H1 (cell line): ENCODE measurements at regions not wholly inside any gene's neighbourhood (a gene's known extent, or its start where the extent isn't known, plus 50 kb on each side); places are given as distances from the start of the nearest gene placed in this dataset.

ENCODE experiments used
- CTCF ChIA-PET: fragments of 300-600 bp; sonication (Branson Sonifier 250); formaldehyde crosslinking; loops from one replicate; lab custom pipeline; 2021; ENCODE audit not compliant: partially characterized antibody; lab: Charles Lee
- POLR2A ChIA-PET: fragments of 300-600 bp; sonication (Branson Sonifier 250); formaldehyde crosslinking; loops from one replicate; lab custom pipeline; 2021; ENCODE audit warnings: inconsistent platforms; ENCODE audit not compliant: partially characterized antibody; lab: Charles Lee
- DNase-seq, 2 experiments: peaks; one replicate each; pipeline versions ENCODE4 v3.0.0 to v3.0.0-alpha.2; 2010 to 2022; ENCODE audit warnings: low spot score in 2 of 2, low read depth in 1 of 2, mixed read lengths in 1 of 2
- FAIRE-seq: peaks from 2 replicates; lab custom pipeline; 2011; peaks lifted over from hg19 to GRCh38; lab: Jason Lieb, UNC
- H2AFZ ChIP-seq: 2 replicates; pipeline ENCODE4 v1.8.1; 2012; ENCODE audit warnings: low read length, inconsistent platforms
- H2AK5ac ChIP-seq: 2 replicates; pipeline ENCODE4 v1.6.1; 2013; ENCODE audit warnings: low read depth, low read length
- H2BK120ac ChIP-seq: replicated peaks from 2 replicates; pipeline ENCODE3; 2013; ENCODE audit warnings: low read depth, low read length, inconsistent platforms
- H2BK12ac ChIP-seq: 2 replicates; pipeline ENCODE4 v1.6.1; 2013; ENCODE audit warnings: low read depth, low read length
- H2BK15ac ChIP-seq: 2 replicates; pipeline ENCODE4 v1.6.1; 2013; ENCODE audit warnings: low read length
- H2BK20ac ChIP-seq: 2 replicates; pipeline ENCODE4 v1.6.1; 2013; ENCODE audit warnings: low read length
- H2BK5ac ChIP-seq: 2 replicates; pipeline ENCODE4 v1.6.1; 2013; ENCODE audit warnings: low read depth, low read length
- H3K14ac ChIP-seq: 2 replicates; pipeline ENCODE4 v1.6.1; 2013; ENCODE audit warnings: inconsistent platforms; ENCODE audit not compliant: insufficient read length
- H3K18ac ChIP-seq: 2 replicates; pipeline ENCODE4 v1.6.1; 2013; ENCODE audit warnings: low read length; ENCODE audit errors: extremely low read depth
- H3K23ac ChIP-seq: 2 replicates; pipeline ENCODE4 v1.6.1; 2013; ENCODE audit warnings: inconsistent platforms; ENCODE audit not compliant: insufficient read length
- H3K23me2 ChIP-seq: 2 replicates; pipeline ENCODE4 v1.6.1; 2013; ENCODE audit warnings: low read depth, low read length
- H3K27ac ChIP-seq: 2 replicates; pipeline ENCODE4 v1.6.1; 2011; ENCODE audit warnings: low read depth, low read length, inconsistent platforms
- H3K27me3 ChIP-seq, 4 experiments: replicated peaks in 1 of 4; 1 replicate in 1 of 4; 2 replicates in 3 of 4; pipeline versions ENCODE4 v1.6.1 to v1.8.1; 2011 to 2013; ENCODE audit warnings: low read length in 3 of 4, mild to moderate bottlenecking in 3 of 4, inconsistent platforms in 2 of 4, mixed read lengths in 2 of 4, moderate library complexity in 1 of 4; ENCODE audit not compliant: control insufficient read depth in 3 of 4, insufficient read depth in 3 of 4; ENCODE audit errors: extremely low read depth in 1 of 4
- H3K36me3 ChIP-seq, 4 experiments: 2 replicates each; pipeline versions ENCODE4 v1.6.1 to v1.8.1; 2011 to 2013; ENCODE audit warnings: mild to moderate bottlenecking in 4 of 4, low read length in 3 of 4, moderate library complexity in 2 of 4, control low read depth in 1 of 4, inconsistent platforms in 1 of 4; ENCODE audit not compliant: insufficient read depth in 4 of 4, control insufficient read depth in 2 of 4
- H3K4ac ChIP-seq: replicated peaks from 2 replicates; pipeline ENCODE3; 2013; ENCODE audit warnings: low read length, low read depth, mixed read lengths, inconsistent platforms; ENCODE audit not compliant: insufficient read length
- H3K4me1 ChIP-seq, 4 experiments: replicated peaks in 1 of 4; 1 replicate in 1 of 4; 2 replicates in 3 of 4; pipeline versions ENCODE4 v1.6.1 to v1.8.1; 2011 to 2013; ENCODE audit warnings: low read length in 3 of 4, inconsistent platforms in 2 of 4, mixed read lengths in 1 of 4; ENCODE audit not compliant: insufficient read depth in 4 of 4, control insufficient read depth in 3 of 4
- H3K4me2 ChIP-seq, 2 experiments: 2 replicates each; pipeline versions ENCODE4 v1.6.1 to v1.8.1; 2011 to 2013; ENCODE audit warnings: low read depth in 2 of 2, low read length in 2 of 2, control low read depth in 1 of 2, inconsistent platforms in 1 of 2, mild to moderate bottlenecking in 1 of 2; ENCODE audit not compliant: insufficient read depth in 1 of 2
- H3K4me3 ChIP-seq, 4 experiments: fragments of 200-600, 300-600 bp in 1 of 4; sonication (generic), shearing (Covaris generic), sonication (Bioruptor Twin) in 1 of 4; 2 replicates each; pipeline versions ENCODE4 v1.5.1 to v1.8.1; 2011 to 2016; ENCODE audit warnings: low read length in 4 of 4, low read depth in 3 of 4, control low read depth in 2 of 4, inconsistent platforms in 2 of 4, mild to moderate bottlenecking in 2 of 4, mixed read lengths in 1 of 4, moderate library complexity in 1 of 4; ENCODE audit not compliant: insufficient read depth in 2 of 4; ENCODE audit errors: extremely low read depth in 1 of 4
- H3K56ac ChIP-seq: replicated peaks from 2 replicates; pipeline ENCODE3; 2013; ENCODE audit warnings: low read depth, mild to moderate bottlenecking, mixed read lengths, low read length, inconsistent platforms; ENCODE audit not compliant: insufficient read length
- H3K79me1 ChIP-seq: 2 replicates; pipeline ENCODE4 v1.6.1; 2013; ENCODE audit warnings: low read depth, low read length, control low read depth
- H3K79me2 ChIP-seq, 2 experiments: 2 replicates each; pipeline versions ENCODE4 v1.6.1 to v1.8.1; 2012 to 2013; ENCODE audit warnings: low read length in 2 of 2, mild to moderate bottlenecking in 2 of 2, inconsistent platforms in 1 of 2; ENCODE audit not compliant: insufficient read depth in 2 of 2, control insufficient read depth in 1 of 2
- H3K9ac ChIP-seq, 4 experiments: replicated peaks in 1 of 4; 1 replicate in 1 of 4; 2 replicates in 3 of 4; pipeline versions ENCODE4 v1.6.1 to v1.8.1; 2011 to 2013; ENCODE audit warnings: low read depth in 3 of 4, low read length in 3 of 4, control low read depth in 2 of 4, mild to moderate bottlenecking in 2 of 4, moderate library complexity in 2 of 4, inconsistent platforms in 1 of 4; ENCODE audit errors: extremely low read depth in 1 of 4
- H3K9me3 ChIP-seq, 2 experiments: 2 replicates each; pipeline versions ENCODE4 v1.6.1 to v1.8.1; 2012 to 2013; ENCODE audit warnings: mild to moderate bottlenecking in 2 of 2, moderate library complexity in 2 of 2, control low read depth in 1 of 2, inconsistent platforms in 1 of 2, low read depth in 1 of 2, low read length in 1 of 2, mixed read lengths in 1 of 2; ENCODE audit not compliant: insufficient read depth in 2 of 2
- H4K20me1 ChIP-seq, 2 experiments: replicated peaks in 1 of 2; 2 replicates each; pipeline versions ENCODE3 to v1.8.1; 2011 to 2013; ENCODE audit warnings: inconsistent platforms in 2 of 2, low read length in 2 of 2, mild to moderate bottlenecking in 1 of 2; ENCODE audit not compliant: insufficient read depth in 2 of 2, control insufficient read depth in 1 of 2
- H4K5ac ChIP-seq: 2 replicates; pipeline ENCODE4 v1.6.1; 2013; ENCODE audit warnings: low read length, low read depth, mixed read lengths, inconsistent platforms; ENCODE audit not compliant: insufficient read length
- H4K8ac ChIP-seq: 2 replicates; pipeline ENCODE4 v1.8.0; 2013; ENCODE audit warnings: mild to moderate bottlenecking, moderate library complexity, low read length, inconsistent platforms; ENCODE audit not compliant: insufficient read depth; ENCODE audit errors: extremely low read depth
- H4K91ac ChIP-seq: replicated peaks from 2 replicates; pipeline ENCODE3; 2013; ENCODE audit warnings: low read length, mixed read lengths, inconsistent platforms; ENCODE audit not compliant: insufficient read length
- BACH1 ChIP-seq: IDR thresholded peaks from 2 replicates; pipeline ENCODE4 v1.6.1; 2012; ENCODE audit warnings: low read length, improper control_type of control experiment
- BRCA1 ChIP-seq: IDR thresholded peaks from 2 replicates; pipeline ENCODE4 v1.6.1; 2012; ENCODE audit warnings: low read depth, low read length, improper control_type of control experiment
- CBX5 ChIP-seq: fragments of 300-800, 300-1000 bp; sonication (generic); IDR thresholded peaks from 2 replicates; pipeline ENCODE4 v1.7.1; 2016; ENCODE audit warnings: antibody characterized with exemption, low read length, low read depth
- CHD1 ChIP-seq: IDR thresholded peaks from 2 replicates; pipeline ENCODE4 v1.6.1; 2012; ENCODE audit warnings: low read depth, low read length, improper control_type of control experiment
- CTCF ChIP-seq, 3 experiments: IDR thresholded peaks; 1 replicate in 2 of 3; 2 replicates in 1 of 3; pipeline versions ENCODE4 v1.5.1 to v1.6.1; 2011; ENCODE audit warnings: low read length in 3 of 3, mild to moderate bottlenecking in 3 of 3, inconsistent platforms in 2 of 3, low read depth in 1 of 3, moderate library complexity in 1 of 3; ENCODE audit not compliant: insufficient read depth in 1 of 3; ENCODE audit errors: control extremely low read depth in 1 of 3
- EP300 ChIP-seq, 2 experiments: IDR thresholded peaks; 1 replicate in 1 of 2; 2 replicates in 1 of 2; pipeline ENCODE4 v1.6.1; 2011 to 2012; ENCODE audit warnings: low read depth in 2 of 2, low read length in 2 of 2, mild to moderate bottlenecking in 2 of 2, borderline replicate concordance in 1 of 2, inconsistent platforms in 1 of 2, moderate library complexity in 1 of 2
- POLR2AphosphoS5 ChIP-seq: IDR thresholded peaks from 2 replicates; pipeline ENCODE4 v1.6.1; 2011; ENCODE audit warnings: low read depth, low read length
- RBBP5 ChIP-seq: IDR thresholded peaks from 2 replicates; pipeline ENCODE4 v1.7.1; 2012; ENCODE audit warnings: low read depth, mild to moderate bottlenecking, inconsistent platforms, low read length, moderate library complexity, borderline replicate concordance
- RFX5 ChIP-seq: IDR thresholded peaks from 2 replicates; pipeline ENCODE4 v1.6.1; 2011; ENCODE audit warnings: low read depth, low read length, improper control_type of control experiment, borderline replicate concordance
- RXRA ChIP-seq: IDR thresholded peaks from 2 replicates; pipeline ENCODE4 v1.6.1; 2011; ENCODE audit warnings: low read depth, mild to moderate bottlenecking, low read length, moderate library complexity; ENCODE audit not compliant: insufficient read depth
- SIN3A ChIP-seq, 2 experiments: IDR thresholded peaks in 1 of 2; conservative IDR thresholded peaks in 1 of 2; 2 replicates each; pipeline ENCODE4 v1.6.1; 2011 to 2012; ENCODE audit warnings: low read length in 2 of 2, improper control_type of control experiment in 1 of 2, low read depth in 1 of 2, mild to moderate bottlenecking in 1 of 2
- SP4 ChIP-seq: IDR thresholded peaks from 2 replicates; pipeline ENCODE4 v1.6.1; 2012; ENCODE audit warnings: low read length, inconsistent platforms
- SUZ12 ChIP-seq: fragments of 200-600 bp; sonication (generic); IDR thresholded peaks from 2 replicates; pipeline ENCODE4 v1.6.1; 2012; ENCODE audit warnings: mild to moderate bottlenecking, inconsistent platforms, low read length, moderate library complexity, mixed read lengths
- WGBS, 2 experiments: shearing (Covaris generic) in 1 of 2; methylation state at CpG; one replicate each; pipeline versions ENCODE4 v1.1.6 to v1.1.7; 2013 to 2015; ENCODE audit warnings: low lambda C conversion rate in 2 of 2, mixed read lengths in 2 of 2, inconsistent platforms in 1 of 2, low coverage in 1 of 2, missing lambda C conversion rate in 1 of 2; ENCODE audit not compliant: insufficient replicate concordance in 2 of 2, insufficient coverage in 1 of 2, insufficient read length in 1 of 2; ENCODE audit errors: extremely low coverage in 1 of 2, missing lambda C conversion rate in 1 of 2; 5-methylcytosine and 5-hydroxymethylcytosine counted together

- Histone ChIP-seq H3K4me3 (no peak overlapping the region), H2AFZ (no peak overlapping the region), H3K56ac (no peak overlapping the region), H2BK20ac (no peak overlapping the region), H4K91ac (no peak overlapping the region), H3K9ac (no peak overlapping the region), H3K27ac (no peak overlapping the region), H2BK15ac (no peak overlapping the region), H4K8ac (no peak overlapping the region), H3K79me2 (no peaks in the 10 kb centered on the region), H2AK5ac (no peak overlapping the region), H3K36me3 (no peaks in the 10 kb centered on the region), H4K5ac (no peak overlapping the region), H3K4ac (no peak overlapping the region), H3K4me2 (no peak overlapping the region), H3K4me1 (no peaks in the 10 kb centered on the region; a peak in 1 of 7 replicates), H2BK12ac (no peak overlapping the region), H4K20me1 (no peaks in the 10 kb centered on the region), H2BK120ac (no peak overlapping the region), H2BK5ac (no peak overlapping the region), H3K27me3 (no peaks in the 10 kb centered on the region), H3K79me1 (no peaks in the 10 kb centered on the region), H3K14ac (no peak overlapping the region), H3K9me3 (peaks cover 0 to 2% of the 10 kb centered on the region in 2 experiments; a peak in 1 of 4 replicates), H3K23me2 (no peaks in the 10 kb centered on the region), H3K23ac (no peak overlapping the region), H3K18ac (no peak overlapping the region)
- CTCF ChIA-PET = no interaction called here
- POLR2A ChIA-PET = no interaction called here
- DNase-seq (no peak), FAIRE-seq (no peak)
- whole genome bisulfite sequencing, 2 experiments = 94% methylated on average over 5 of the region's 5 CpGs; no CpG with 5 or more reads in 1 of the 2 experiments
- TF ChIP-seq BACH1 = no peak
- TF ChIP-seq CBX5 = no peak
- no peak for TF ChIP-seq RFX5
- no peak for TF ChIP-seq EP300 (IDR thresholded peaks at IDR 0.05; ENCODE audit: borderline replicate concordance in 1 of 2, low read depth in 2 of 2, low read length in 2 of 2)
- no peak for TF ChIP-seq SIN3A (conservative IDR thresholded peaks at IDR 0.05 in 1 of 2, IDR thresholded peaks at IDR 0.05 in 1 of 2; ENCODE audit: low read depth in 1 of 2, low read length in 2 of 2)
- TF ChIP-seq CHD1 = no peak
- TF ChIP-seq CTCF (IDR thresholded peaks at IDR 0.05; ENCODE audit: control extremely low read depth in 1 of 3, insufficient read depth in 1 of 3, low read depth in 1 of 3, low read length in 3 of 3) = no peak
- no peak for TF ChIP-seq RXRA
- TF ChIP-seq SP4 = no peak
- TF ChIP-seq RBBP5 = no peak
- TF ChIP-seq BRCA1 = no peak
- no peak for TF ChIP-seq POLR2AphosphoS5
- TF ChIP-seq SUZ12 = no peak
Measured at GRCh38 chr1:118272884-118273283, 87.9 kb upstream of the SPAG17 start.
